Astrocyte (in vitro differentiated cells and primary cell): ENCODE measurements at regions not wholly inside any gene's neighbourhood (a gene's known extent, or its start where the extent isn't known, plus 50 kb on each side); places are given as distances from the start of the nearest gene placed in this dataset.

Experiments used
- DNase-seq: peaks from one replicate; pipeline ENCODE4 v3.0.0-alpha.2; 2010; ENCODE audit warnings: low read depth
- FAIRE-seq: peaks from 2 replicates; lab custom pipeline; 2011; peaks lifted over from hg19 to GRCh38; lab: Jason Lieb, UNC
- H2AFZ ChIP-seq: 2 replicates; pipeline ENCODE4 v1.6.0; 2012; ENCODE audit warnings: low read depth, low read length, inconsistent platforms
- H3K27ac ChIP-seq: 2 replicates; pipeline ENCODE4 v1.5.1; 2011; ENCODE audit warnings: low read depth, low read length, inconsistent platforms
- H3K27me3 ChIP-seq: 2 replicates; pipeline ENCODE4 v1.6.0; 2011; ENCODE audit warnings: low read length, inconsistent platforms; ENCODE audit not compliant: insufficient read depth
- H3K36me3 ChIP-seq: 2 replicates; pipeline ENCODE4 v1.5.1; 2011; ENCODE audit warnings: low read length, inconsistent platforms; ENCODE audit not compliant: insufficient read depth
- H3K4me1 ChIP-seq: 2 replicates; pipeline ENCODE4 v1.5.1; 2011; ENCODE audit warnings: low read length, inconsistent platforms; ENCODE audit not compliant: insufficient read depth
- H3K4me2 ChIP-seq: 2 replicates; pipeline ENCODE4 v1.6.0; 2012; ENCODE audit warnings: low read length, inconsistent platforms
- H3K4me3 ChIP-seq: 2 replicates; pipeline ENCODE4 v1.5.1; 2011; ENCODE audit warnings: low read depth, mild to moderate bottlenecking, low read length, inconsistent platforms; ENCODE audit not compliant: insufficient read depth
- H3K79me2 ChIP-seq: 2 replicates; pipeline ENCODE4 v1.6.0; 2012; ENCODE audit warnings: mild to moderate bottlenecking, low read length, inconsistent platforms; ENCODE audit not compliant: insufficient read depth
- H3K9ac ChIP-seq: 2 replicates; pipeline ENCODE4 v1.6.0; 2012; ENCODE audit warnings: mild to moderate bottlenecking, low read length, inconsistent platforms
- H3K9me3 ChIP-seq: 2 replicates; pipeline ENCODE4 v1.5.1; 2012; ENCODE audit warnings: low read depth, mild to moderate bottlenecking, low read length, inconsistent platforms; ENCODE audit not compliant: insufficient read depth
- H4K20me1 ChIP-seq: 2 replicates; pipeline ENCODE4 v1.6.0; 2012; ENCODE audit warnings: low read length, inconsistent platforms; ENCODE audit not compliant: insufficient read depth
- H3K27ac Mint-ChIP-seq: one replicate; pipeline ENCODE4 v1.8.0; 2021; ENCODE audit warnings: mild to moderate bottlenecking, mixed read lengths; ENCODE audit not compliant: unreplicated experiment
- H3K27me3 Mint-ChIP-seq: one replicate; pipeline ENCODE4 v1.8.0; 2021; ENCODE audit warnings: low read depth, mixed read lengths; ENCODE audit not compliant: unreplicated experiment
- H3K36me3 Mint-ChIP-seq: one replicate; pipeline ENCODE4 v1.8.0; 2021; ENCODE audit warnings: low read depth, mixed read lengths; ENCODE audit not compliant: unreplicated experiment
- H3K4me1 Mint-ChIP-seq: one replicate; pipeline ENCODE4 v1.8.0; 2021; ENCODE audit warnings: low read depth, mixed read lengths; ENCODE audit not compliant: unreplicated experiment
- H3K4me3 Mint-ChIP-seq: one replicate; pipeline ENCODE4 v1.8.0; 2021; ENCODE audit warnings: mild to moderate bottlenecking, moderate library complexity, mixed read lengths; ENCODE audit not compliant: unreplicated experiment
- H3K9me3 Mint-ChIP-seq: one replicate; pipeline ENCODE4 v1.8.0; 2021; ENCODE audit warnings: mild to moderate bottlenecking, mixed read lengths; ENCODE audit not compliant: unreplicated experiment
- CTCF ChIP-seq: IDR thresholded peaks from 2 replicates; pipeline ENCODE4 v1.5.1; 2011; ENCODE audit warnings: low read depth, mild to moderate bottlenecking, inconsistent platforms, low read length, moderate library complexity; ENCODE audit not compliant: insufficient read depth
- EZH2 ChIP-seq: IDR thresholded peaks from 2 replicates; pipeline ENCODE4 v1.6.1; 2012; ENCODE audit warnings: mild to moderate bottlenecking, low read length, inconsistent platforms; ENCODE audit not compliant: insufficient read depth

DNA sequence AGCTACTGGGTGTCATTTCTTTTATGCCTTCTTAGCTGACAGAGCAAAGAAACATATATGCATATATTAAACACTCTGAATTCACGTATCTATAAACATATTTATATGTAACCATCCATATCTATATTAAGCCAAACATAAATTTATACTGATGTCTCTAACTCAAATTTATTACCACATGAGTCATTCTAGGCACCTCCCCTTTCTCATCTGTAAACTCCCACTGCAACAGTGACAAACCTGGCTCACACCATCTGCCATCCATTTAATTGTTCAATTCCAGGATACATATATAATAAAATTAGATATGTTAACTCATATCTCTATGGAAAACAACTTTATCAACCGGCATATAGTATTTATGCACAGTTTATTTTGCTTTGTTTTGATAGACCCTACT lies 722.3 kb downstream of the SORCS1 start:
- Mint-ChIP-seq H3K4me1 (peaks cover 4% of the 10 kb centered on the region), H3K4me3 (no peak overlapping the region), H3K9me3 (no peaks in the 10 kb centered on the region), H3K36me3 (no peaks in the 10 kb centered on the region), H3K27me3 (no peaks in the 10 kb centered on the region), H3K27ac (no peak overlapping the region)
- no peaks in the 10 kb centered on the region for H3K36me3 ChIP-seq
- no peaks in the 10 kb centered on the region for H4K20me1 ChIP-seq
- FAIRE-seq (no peak), DNase-seq (no peak)
- H2AFZ ChIP-seq: no peak overlapping the region
- H3K9ac ChIP-seq: no peak overlapping the region
- H3K27ac ChIP-seq: no peak overlapping the region
- no peak overlapping the region for H3K4me3 ChIP-seq
- H3K27me3 ChIP-seq: no peaks in the 10 kb centered on the region
- no peaks in the 10 kb centered on the region for H3K79me2 ChIP-seq
- H3K4me2 ChIP-seq: no peak overlapping the region
- H3K4me1 ChIP-seq: no peaks in the 10 kb centered on the region
- H3K9me3 ChIP-seq: no peaks in the 10 kb centered on the region
- TF ChIP-seq EZH2 (no peak), CTCF (no peak)

DNA sequence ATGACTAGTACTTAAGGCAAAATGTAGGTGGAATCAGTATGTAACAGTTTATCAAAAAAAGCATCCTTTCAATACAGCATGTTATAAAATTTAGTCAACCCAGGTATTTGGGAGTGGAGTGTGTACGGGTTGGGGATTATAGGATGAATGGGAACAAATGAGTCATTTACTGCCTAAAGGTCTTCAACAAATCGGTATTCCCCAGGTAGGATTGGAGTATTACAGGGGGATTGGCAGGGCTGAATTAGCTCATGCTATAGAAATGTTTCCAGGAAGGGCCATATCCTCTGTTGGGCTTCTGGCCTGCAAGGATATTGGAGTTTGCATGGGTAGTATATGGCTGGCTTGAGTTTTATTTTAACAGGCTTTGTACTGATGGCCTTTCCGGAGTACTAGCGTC lies 723.7 kb downstream of the SORCS1 start:
- H3K4me3 ChIP-seq: no peak overlapping the region
- TF ChIP-seq EZH2 (no peak), CTCF (no peak)
- Mint-ChIP-seq H3K9me3 (no peaks in the 10 kb centered on the region), H3K4me3 (no peak overlapping the region), H3K4me1 (peaks cover 4% of the 10 kb centered on the region), H3K27ac (no peak overlapping the region), H3K36me3 (no peaks in the 10 kb centered on the region), H3K27me3 (no peaks in the 10 kb centered on the region)
- no peak overlapping the region for H3K9ac ChIP-seq
- H3K9me3 ChIP-seq: no peaks in the 10 kb centered on the region
- no peak overlapping the region for H3K27ac ChIP-seq
- DNase-seq: peak; percentile 1
- FAIRE-seq: no peak
- H3K4me1 ChIP-seq: no peaks in the 10 kb centered on the region
- H3K27me3 ChIP-seq: no peaks in the 10 kb centered on the region
- no peaks in the 10 kb centered on the region for H3K36me3 ChIP-seq
- no peak overlapping the region for H3K4me2 ChIP-seq
- H2AFZ ChIP-seq: no peak overlapping the region
- H4K20me1 ChIP-seq: no peaks in the 10 kb centered on the region
- no peaks in the 10 kb centered on the region for H3K79me2 ChIP-seq

GRCh38 chr10:106440355-106440754 lies 724.2 kb downstream of the SORCS1 start:
- no peak overlapping the region for H3K4me3 ChIP-seq
- no peaks in the 10 kb centered on the region for H3K36me3 ChIP-seq
- H3K79me2 ChIP-seq: no peaks in the 10 kb centered on the region
- no peak overlapping the region for H2AFZ ChIP-seq
- DNase-seq (peak; percentile 72), FAIRE-seq (no peak)
- H3K4me2 ChIP-seq: no peak overlapping the region
- H3K27me3 ChIP-seq: no peaks in the 10 kb centered on the region
- no peak overlapping the region for H3K27ac ChIP-seq
- H4K20me1 ChIP-seq: no peaks in the 10 kb centered on the region
- H3K4me1 ChIP-seq: no peaks in the 10 kb centered on the region
- no peak overlapping the region for H3K9ac ChIP-seq
- Mint-ChIP-seq H3K27ac (no peak overlapping the region), H3K4me1 (peaks cover 4% of the 10 kb centered on the region), H3K27me3 (no peaks in the 10 kb centered on the region), H3K4me3 (no peak overlapping the region), H3K9me3 (no peaks in the 10 kb centered on the region), H3K36me3 (no peaks in the 10 kb centered on the region)
- H3K9me3 ChIP-seq: no peaks in the 10 kb centered on the region
- TF ChIP-seq EZH2 (no peak), CTCF (no peak)
